Activated naive CD4-positive, alpha-beta T cell treated with anti-CD3 and anti-CD28 coated beads, Interleukin-2, amount 10 ng/mL, durations not matched to agents 7 days and 5 days (primary cell): ENCODE measurements at regions not wholly inside any gene's neighbourhood (a gene's known extent, or its start where the extent isn't known, plus 50 kb on each side); places are given as distances from the start of the nearest gene placed in this dataset.
"Not testable (repeated sequence)": the region's sequence is repeated elsewhere in the genome, so short reads cannot be mapped to it uniquely, and the experiment has no call there.

Source experiments
- CTCF ChIA-PET: fragments of 350-600 bp; sonication (Branson Sonifier 250); formaldehyde crosslinking; loops from one replicate; lab custom pipeline; 2021; ENCODE audit warnings: antibody characterized with exemption; lab: Charles Lee
- DNase-seq: peaks from one replicate; pipeline ENCODE4 v3.0.0-alpha.2; 2020
- H3K27ac Mint-ChIP-seq: one replicate; pipeline ENCODE4 v1.8.0; 2021; ENCODE audit warnings: mild to moderate bottlenecking, moderate library complexity, mixed read lengths
- H3K27me3 Mint-ChIP-seq: one replicate; pipeline ENCODE4 v1.8.0; 2021; ENCODE audit warnings: mild to moderate bottlenecking, mixed read lengths
- H3K36me3 Mint-ChIP-seq: one replicate; pipeline ENCODE4 v1.8.0; 2021; ENCODE audit warnings: mixed read lengths
- H3K4me1 Mint-ChIP-seq: one replicate; pipeline ENCODE4 v1.8.0; 2021; ENCODE audit warnings: mixed read lengths
- H3K4me3 Mint-ChIP-seq: one replicate; pipeline ENCODE4 v1.8.0; 2021; ENCODE audit warnings: mild to moderate bottlenecking, moderate library complexity, mixed read lengths
- H3K9me3 Mint-ChIP-seq: one replicate; pipeline ENCODE4 v1.8.0; 2021; ENCODE audit warnings: mixed read lengths

DNA sequence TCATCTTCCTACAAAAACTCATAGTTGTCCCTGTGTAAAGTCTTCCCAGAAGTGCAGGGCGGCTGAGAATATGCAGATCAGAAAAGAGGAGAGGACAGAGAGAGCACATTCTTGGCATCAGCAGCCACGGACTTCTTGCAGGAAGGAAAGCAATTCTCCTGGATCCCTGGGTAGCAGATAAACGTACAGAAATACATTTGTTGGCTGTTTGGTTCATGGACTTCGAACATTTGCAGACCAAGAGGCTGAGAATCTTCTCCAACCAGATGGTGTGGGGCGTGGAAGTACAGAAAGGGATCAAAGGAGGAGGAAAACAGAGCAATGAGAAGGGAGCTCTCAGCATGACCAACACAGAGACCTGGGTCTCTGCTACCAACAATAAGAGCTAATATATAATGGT lies 319.9 kb downstream of the NPHP4 start:
- H3K4me1 Mint-ChIP-seq, H3K4me3 Mint-ChIP-seq, DNase-seq, H3K27ac Mint-ChIP-seq, H3K36me3 Mint-ChIP-seq, H3K27me3 Mint-ChIP-seq, CTCF ChIA-PET: not testable (repeated sequence)
- H3K9me3 Mint-ChIP-seq: peaks cover 11% of the 10 kb centered on the region

DNA sequence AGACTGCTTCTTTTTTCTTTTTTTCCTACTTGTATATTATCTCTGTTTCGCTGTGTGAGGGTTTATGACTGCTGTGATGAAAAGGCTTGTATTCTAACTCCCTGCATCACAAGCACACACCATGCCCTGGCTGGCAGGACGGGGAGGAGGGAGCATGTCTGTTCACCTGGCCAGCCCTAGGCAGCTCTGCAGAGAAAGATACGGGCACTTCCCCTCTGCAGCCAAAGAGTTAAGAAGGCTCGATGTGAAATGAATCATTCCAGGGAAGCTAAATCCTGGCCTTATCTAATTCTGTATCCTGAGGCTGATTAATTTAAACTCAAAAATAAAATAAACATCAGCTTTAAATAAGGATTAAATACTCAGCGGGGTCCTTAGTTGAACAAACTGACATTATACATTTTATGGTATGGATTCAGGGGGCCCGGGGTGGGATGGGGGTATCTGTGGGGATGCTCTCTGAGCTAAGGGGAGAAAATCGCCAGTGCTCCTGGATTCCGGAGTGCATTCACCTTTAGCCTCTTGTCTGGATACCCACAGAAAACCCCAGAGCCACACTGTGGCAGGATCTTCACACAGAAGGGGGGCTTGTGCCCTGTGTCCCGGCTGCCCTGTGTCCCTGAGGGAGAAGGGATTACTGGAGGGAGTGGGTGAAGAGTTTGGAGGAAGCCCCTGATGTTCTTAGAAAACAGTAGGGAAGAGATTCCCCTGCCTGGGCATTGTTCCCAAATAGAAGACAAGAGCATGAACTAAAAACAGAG lies 321.5 kb downstream of the NPHP4 start:
- CTCF ChIA-PET: no interaction called here
- peaks cover 14% of the 10 kb centered on the region for H3K9me3 Mint-ChIP-seq
- H3K4me1 Mint-ChIP-seq: no peaks in the 10 kb centered on the region
- H3K36me3 Mint-ChIP-seq: no peaks in the 10 kb centered on the region
- H3K27ac Mint-ChIP-seq: no peak overlapping the region
- DNase-seq: no peak
- no peak overlapping the region for H3K4me3 Mint-ChIP-seq
- H3K27me3 Mint-ChIP-seq: peaks cover under 1% of the 10 kb centered on the region

DNA sequence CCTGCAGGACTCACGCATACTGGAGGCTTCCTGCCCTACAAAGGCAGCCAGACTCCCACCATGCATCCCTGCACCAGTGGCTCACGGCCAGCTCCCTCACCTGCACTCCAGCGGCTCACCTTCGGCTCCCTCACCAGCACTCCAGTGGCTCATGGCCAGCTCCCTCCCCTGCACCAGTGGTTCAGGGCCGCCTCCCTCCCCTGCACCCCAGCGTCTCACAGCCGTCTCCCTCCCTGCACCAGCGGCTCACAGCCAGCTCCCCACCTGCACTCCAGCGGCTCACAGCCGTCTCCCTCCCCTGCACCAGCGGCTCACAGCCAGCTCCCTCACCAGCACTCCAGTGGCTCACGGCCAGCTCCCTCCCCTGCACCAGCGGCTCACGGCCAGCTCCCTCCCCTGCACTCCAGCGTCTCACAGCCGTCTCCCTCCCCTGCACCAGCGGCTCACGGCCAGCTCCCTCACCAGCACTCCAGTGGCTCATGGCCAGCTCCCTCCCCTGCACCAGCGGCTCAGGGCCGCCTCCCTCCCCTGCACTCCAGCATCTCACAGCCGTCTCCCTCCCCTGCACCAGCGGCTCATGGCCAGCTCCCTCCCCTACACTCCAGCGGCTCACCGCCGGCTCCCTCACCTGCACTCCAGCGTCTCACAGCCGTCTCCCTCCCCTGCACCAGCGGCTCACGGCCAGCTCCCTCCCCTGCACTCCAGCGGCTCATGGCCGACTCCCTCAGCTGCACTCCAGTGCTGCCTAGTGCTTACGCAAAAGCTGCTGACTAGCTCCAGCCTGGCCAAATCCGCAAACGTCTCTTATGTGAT lies 324.5 kb downstream of the NPHP4 start:
- Mint-ChIP-seq H3K27ac (peak overlapping the region; percentile 80), H3K27me3 (no peaks in the 10 kb centered on the region), H3K4me3 (peak overlapping the region; percentile 48), H3K4me1 (no peaks in the 10 kb centered on the region), H3K9me3 (peaks cover 7% of the 10 kb centered on the region), H3K36me3 (no peaks in the 10 kb centered on the region)
- DNase-seq: no peak
- CTCF ChIA-PET: no interaction called here

DNA sequence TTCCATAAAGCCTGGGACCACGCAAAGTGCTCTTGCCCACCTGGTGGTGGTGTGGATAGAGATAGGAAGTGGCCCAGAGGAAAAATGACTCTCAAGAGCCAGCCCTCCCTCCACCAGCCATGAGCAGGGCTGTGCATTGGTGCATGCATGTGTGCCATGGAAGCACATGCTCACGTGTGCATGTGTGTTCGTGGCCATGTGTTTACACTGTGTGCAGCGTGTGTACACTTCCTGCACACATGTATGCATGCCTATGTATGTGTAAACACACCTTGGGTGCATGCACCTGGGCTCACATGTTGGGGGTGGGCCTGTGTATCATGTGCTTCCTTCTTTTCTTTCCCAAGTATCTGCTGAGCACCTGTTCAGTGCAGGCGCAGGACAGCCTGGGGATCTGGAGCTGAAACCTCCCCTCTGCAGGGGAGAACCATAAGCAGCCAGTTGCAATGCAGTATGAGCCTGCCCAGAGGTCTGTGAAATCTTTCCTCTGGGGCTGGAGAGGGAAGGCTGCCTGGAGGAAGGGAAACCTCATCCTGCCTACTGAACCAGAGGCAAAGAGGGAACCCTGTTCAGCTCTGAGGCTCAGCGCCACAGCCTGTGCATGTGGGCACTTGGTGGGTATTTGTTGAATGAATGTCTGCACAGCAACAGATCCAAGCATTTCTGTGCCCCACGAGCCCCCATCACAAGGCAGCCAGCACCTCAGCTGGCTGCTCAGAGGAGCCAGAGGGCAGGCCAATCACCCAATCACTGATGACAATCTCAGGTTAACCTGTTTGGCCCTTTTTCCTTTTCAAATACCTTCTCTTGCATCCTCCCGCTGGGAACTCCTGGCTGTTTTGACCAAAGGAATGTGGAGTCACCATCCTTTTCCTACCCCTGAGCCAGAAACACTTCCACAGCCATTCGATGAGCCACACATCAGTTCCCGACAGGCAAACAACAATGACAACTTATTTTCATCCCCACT lies 327.0 kb downstream of the NPHP4 start:
- Mint-ChIP-seq H3K27ac (no peak overlapping the region), H3K9me3 (peaks cover 3% of the 10 kb centered on the region), H3K4me3 (no peak overlapping the region), H3K27me3 (no peaks in the 10 kb centered on the region), H3K4me1 (no peaks in the 10 kb centered on the region), H3K36me3 (no peaks in the 10 kb centered on the region)
- no peak for DNase-seq
- CTCF ChIA-PET: no interaction called here

DNA sequence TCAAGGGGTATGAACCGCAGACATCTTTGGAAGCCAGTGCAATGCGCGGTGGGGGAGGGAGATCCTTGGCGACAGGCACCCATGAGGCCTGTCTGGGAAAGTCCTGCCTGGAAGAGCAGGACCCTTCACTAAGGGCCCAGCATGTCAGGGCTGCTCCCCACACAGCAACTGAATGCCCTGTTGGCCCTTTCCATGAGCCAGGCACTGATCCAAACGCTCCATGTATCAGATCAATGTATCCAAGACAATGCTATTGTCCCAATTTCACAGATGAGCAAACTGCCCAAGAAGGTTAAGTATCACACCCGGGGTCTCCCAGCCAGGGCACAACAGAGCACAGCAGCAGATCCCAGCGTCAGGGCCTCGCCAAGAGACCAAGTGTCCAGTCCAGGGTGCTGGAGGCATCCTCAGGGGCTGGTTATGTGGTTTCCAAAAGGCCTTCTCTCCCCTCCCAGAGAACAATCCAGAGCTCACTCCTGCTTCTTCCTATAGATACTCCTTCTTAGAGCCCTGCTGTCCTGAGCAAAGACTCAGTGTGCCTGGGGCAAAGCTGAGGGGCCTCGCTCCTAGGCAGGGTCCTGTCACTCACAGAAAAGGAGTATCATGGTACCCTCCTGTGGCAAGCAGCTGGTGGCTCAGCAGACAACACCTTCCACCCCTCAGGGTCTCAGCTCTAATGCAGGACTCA lies 328.0 kb downstream of the NPHP4 start:
- peak overlapping the region; percentile 60 for H3K27ac Mint-ChIP-seq
- CTCF ChIA-PET: no interaction called here
- DNase-seq: no peak
- no peaks in the 10 kb centered on the region for H3K27me3 Mint-ChIP-seq
- no peaks in the 10 kb centered on the region for H3K36me3 Mint-ChIP-seq
- H3K4me3 Mint-ChIP-seq: no peak overlapping the region
- peaks cover 3% of the 10 kb centered on the region for H3K9me3 Mint-ChIP-seq
- no peaks in the 10 kb centered on the region for H3K4me1 Mint-ChIP-seq

DNA sequence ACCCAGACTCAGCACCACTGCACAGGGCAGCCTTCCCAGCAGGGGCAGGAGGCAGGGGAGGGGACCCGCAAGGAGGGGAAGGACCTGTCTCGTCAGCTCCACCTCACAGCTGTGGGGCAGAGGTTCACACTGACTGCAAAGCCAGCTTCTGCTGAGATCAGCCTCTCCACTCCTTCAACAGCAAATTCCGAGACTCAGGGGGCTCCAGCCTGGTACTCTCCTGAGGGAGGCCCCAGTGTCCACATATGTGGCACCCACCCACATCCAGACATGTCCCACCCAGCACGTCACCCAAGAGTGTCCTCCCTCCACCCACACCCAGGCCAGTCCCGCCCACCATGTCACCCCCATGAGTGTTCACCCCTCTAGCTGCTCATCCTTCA lies 329.5 kb downstream of the NPHP4 start:
- no peaks in the 10 kb centered on the region for H3K4me1 Mint-ChIP-seq
- no peak overlapping the region for H3K4me3 Mint-ChIP-seq
- DNase-seq: no peak
- H3K27ac Mint-ChIP-seq: no peak overlapping the region
- H3K9me3 Mint-ChIP-seq: peaks cover 3% of the 10 kb centered on the region
- H3K27me3 Mint-ChIP-seq: no peaks in the 10 kb centered on the region
- H3K36me3 Mint-ChIP-seq: no peaks in the 10 kb centered on the region
- CTCF ChIA-PET: no interaction called here

DNA sequence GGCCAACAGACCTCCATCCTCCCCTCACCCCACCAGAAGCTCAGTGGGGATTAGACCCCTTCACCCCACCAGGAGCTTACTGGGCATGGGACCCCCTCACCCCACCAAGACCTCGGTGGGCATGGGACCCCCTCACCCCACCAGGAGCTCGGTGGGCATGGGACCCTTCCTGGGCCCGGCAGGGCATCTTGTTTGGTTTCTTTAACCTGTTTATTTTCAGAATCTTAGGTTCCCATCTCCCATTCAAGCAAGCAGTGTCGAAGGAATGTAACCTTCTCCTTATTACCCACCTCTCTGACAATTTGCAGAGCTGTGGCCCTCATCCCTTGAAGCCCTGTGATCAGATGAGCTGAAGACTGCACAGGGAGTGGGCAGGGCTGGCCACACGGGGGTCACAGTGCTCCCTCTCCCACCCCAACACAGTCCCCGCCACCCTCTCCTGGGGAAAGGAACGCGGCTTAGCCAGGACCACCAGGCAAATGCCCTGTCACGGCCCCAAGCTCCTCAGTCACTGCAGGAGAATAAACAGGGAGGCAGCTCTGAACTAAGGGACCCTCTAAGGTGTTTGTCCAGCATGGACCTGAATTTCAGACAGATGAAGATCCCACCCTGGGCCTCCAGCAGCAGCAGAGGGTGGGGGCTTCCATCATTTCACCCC lies 330.0 kb downstream of the NPHP4 start:
- no peak for DNase-seq
- Mint-ChIP-seq H3K9me3 (peaks cover 3% of the 10 kb centered on the region), H3K4me3 (no peak overlapping the region), H3K27me3 (no peaks in the 10 kb centered on the region), H3K27ac (no peak overlapping the region), H3K4me1 (no peaks in the 10 kb centered on the region), H3K36me3 (no peaks in the 10 kb centered on the region)
- CTCF ChIA-PET: no interaction called here

DNA sequence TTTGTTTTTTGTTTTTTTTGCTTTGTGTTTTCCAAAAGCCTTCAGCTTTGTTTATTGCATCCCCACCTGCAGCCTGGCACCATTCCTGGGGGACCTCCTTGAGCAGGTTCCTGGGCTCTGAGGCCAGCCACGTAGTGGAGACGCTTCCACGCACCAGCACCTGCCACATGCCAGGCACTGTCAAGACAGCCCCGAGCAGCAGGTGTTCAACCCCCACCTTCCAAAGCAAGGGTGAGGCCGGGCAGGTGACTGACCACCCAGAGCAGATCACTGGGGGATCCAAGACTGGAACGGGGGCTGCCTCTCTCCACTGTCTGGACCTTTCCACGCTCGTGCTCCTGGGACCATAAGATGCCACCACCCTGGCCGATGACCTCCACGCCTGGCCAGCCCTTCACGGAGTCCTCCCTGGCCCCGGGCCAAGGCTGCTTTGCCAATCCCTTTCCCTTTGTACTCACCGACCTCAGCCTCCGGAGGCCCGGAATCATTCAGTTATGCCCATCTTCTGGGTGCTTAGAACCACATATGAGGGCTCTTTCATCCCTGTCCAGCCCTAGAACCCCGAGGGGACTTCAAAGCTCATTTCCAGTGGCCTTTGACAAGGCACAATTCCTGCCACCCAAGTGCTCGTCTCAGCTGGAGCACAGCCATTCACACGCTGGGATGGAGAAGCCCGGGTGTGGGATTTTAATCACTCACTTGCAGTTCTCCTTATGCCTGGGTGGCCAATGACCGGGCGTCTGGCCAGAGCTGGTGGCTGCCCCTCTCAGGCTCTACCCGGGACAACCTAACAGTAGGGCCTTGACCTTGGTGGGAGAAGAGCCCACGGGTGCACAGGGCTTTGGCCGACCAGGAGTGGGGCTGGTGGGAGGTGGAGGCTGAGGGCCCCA lies 330.8 kb downstream of the NPHP4 start:
- Mint-ChIP-seq H3K4me3 (no peak overlapping the region), H3K27ac (no peak overlapping the region), H3K9me3 (no peaks in the 10 kb centered on the region), H3K27me3 (no peaks in the 10 kb centered on the region), H3K4me1 (no peaks in the 10 kb centered on the region), H3K36me3 (no peaks in the 10 kb centered on the region)
- DNase-seq: no peak
- CTCF ChIA-PET: no interaction called here

DNA sequence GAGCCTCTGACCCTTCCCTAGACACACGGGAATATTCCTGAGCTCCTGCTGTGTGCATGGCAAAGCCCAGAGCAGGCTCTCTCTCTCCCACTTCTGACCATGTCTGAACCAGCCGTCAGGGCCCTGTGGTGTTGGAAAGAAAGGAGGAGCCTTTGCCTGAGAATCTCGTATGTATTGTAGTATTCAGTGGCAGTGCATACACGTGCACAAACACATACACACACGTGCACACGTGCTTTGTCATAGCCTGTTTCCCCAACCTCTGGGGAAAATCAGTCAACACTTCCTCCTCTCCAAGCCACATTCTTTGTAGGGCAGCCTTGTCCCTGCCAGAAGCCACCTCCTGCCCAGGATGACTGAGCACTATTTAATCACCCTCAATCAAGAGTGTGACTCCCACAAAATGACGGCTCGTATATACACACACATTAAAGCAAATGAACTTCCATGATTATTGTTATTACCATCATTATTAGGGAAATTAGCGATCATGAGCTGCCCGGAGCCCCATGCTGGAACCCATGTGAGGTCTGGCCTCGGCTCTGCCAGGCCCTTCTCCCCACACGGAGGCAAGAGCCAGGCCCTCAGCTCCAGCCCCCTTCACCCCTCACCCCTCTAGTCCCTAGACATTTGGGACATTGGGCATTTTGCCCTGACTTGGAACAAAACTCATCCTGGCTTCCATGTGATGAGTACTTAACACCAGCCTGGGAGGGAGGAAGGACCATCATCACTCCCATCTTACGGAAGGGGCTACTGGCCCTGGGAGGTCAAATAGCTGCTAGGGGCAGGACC lies 331.9 kb downstream of the NPHP4 start:
- no peaks in the 10 kb centered on the region for H3K9me3 Mint-ChIP-seq

DNA sequence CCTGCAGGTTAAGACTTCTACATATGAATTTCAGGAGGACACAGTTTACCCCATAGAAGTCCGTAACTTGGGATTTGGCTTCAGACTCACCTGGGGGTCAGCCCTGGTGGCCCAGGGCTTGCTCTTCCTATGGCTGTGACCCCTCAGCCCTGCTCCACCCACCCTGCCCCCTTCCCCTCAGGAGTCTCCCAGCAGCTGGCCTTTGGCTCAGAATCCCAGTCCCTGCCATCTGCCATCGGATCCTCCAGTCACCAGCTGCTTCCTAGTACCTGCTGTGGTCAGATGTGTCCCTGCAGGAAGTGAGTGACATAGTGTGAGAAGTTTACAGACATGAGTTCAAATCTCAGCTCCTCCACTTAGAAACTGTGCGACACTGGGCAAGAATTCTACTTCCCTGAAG lies 332.6 kb downstream of the NPHP4 start:
- no peaks in the 10 kb centered on the region for H3K9me3 Mint-ChIP-seq
- H3K4me3 Mint-ChIP-seq: no peak overlapping the region
- H3K4me1 Mint-ChIP-seq: no peaks in the 10 kb centered on the region
- no peak overlapping the region for H3K27ac Mint-ChIP-seq
- CTCF ChIA-PET: no interaction called here
- no peaks in the 10 kb centered on the region for H3K36me3 Mint-ChIP-seq
- peaks cover 5% of the 10 kb centered on the region for H3K27me3 Mint-ChIP-seq
- DNase-seq: no peak

More for the DNA sequence above, 331.9 kb downstream of the NPHP4 start:
- Mint-ChIP-seq H3K4me3 (no peak overlapping the region), H3K27me3 (peaks cover 5% of the 10 kb centered on the region), H3K36me3 (no peaks in the 10 kb centered on the region), H3K27ac (no peak overlapping the region), H3K4me1 (no peaks in the 10 kb centered on the region)
- no peak for DNase-seq
- CTCF ChIA-PET: no interaction called here

DNA sequence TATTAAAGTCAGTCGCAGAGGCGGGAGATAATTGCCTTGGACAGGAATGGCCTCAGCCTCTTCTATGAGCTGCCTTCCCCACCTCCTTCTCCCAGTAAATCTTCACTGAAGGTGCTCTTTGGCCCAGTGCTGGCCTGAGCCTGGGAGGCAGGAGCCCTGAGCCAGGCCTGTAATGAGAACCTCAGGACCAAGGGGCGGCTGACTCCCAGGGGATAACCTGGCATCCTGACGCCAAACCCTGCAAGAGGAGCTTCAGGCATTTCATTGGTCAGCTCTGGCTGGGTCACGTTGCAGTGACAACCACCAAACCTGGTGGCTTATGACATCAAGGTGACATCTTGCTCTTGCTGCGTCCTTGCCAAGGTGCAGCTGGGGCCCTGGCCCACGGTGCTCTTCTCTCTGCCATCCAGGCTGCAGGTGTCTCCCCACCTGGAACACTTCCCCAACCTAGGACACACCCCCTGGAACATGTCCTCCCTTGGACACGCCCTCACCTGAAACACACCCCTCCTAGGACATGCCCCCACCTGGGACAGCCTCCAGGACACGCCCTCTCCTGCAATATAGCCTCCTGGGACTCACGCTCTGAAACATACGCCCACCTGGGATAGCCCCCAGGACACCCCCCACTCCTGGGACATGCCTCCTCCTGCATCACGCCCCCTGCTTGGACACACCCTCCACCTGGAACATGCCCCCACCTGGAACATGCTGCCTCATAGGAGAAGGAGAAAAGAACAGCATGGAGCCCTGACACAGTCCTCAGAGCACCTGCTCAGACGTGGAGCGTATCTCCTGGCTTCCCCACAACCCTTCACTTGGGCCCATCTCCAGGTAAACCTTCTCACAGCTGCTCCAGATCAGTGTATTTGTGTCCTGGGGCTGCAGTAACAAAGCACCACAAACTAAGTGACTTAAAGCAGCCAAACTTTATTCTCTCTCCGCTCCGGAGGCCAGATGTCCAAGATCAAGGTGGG lies 333.6 kb downstream of the NPHP4 start:
- CTCF ChIA-PET: no interaction called here
- Mint-ChIP-seq H3K27ac (no peak overlapping the region), H3K9me3 (no peaks in the 10 kb centered on the region), H3K27me3 (peaks cover 5% of the 10 kb centered on the region), H3K4me1 (no peaks in the 10 kb centered on the region), H3K36me3 (no peaks in the 10 kb centered on the region), H3K4me3 (no peak overlapping the region)
- no peak for DNase-seq
